Uterus (tissue), 2 donors: ENCODE measurements at regions not wholly inside any gene's neighbourhood (a gene's known extent, or its start where the extent isn't known, plus 50 kb on each side); places are given as distances from the start of the nearest gene placed in this dataset.

Source experiments
- POLR2A ChIP-seq, 2 donors: fragments of 450-650 bp; IDR thresholded peaks; one replicate each; pipeline ENCODE4 v1.6.1; 2016; ENCODE audit warnings: antibody characterized with exemption in 2 of 2, mild to moderate bottlenecking in 1 of 2, moderate library complexity in 1 of 2
- TF ChIP-seq, protein P1 (sequence below), 4 experiments: fragments of 200-600 bp in 2 of 4; fragments of 450-650 bp in 2 of 4; sonication (generic) in 2 of 4; IDR thresholded peaks; one replicate each; pipeline ENCODE4 v1.5.1; 2016 to 2019; ENCODE audit warnings: antibody characterized with exemption in 4 of 4, mild to moderate bottlenecking in 2 of 4, moderate library complexity in 1 of 4

DNA sequence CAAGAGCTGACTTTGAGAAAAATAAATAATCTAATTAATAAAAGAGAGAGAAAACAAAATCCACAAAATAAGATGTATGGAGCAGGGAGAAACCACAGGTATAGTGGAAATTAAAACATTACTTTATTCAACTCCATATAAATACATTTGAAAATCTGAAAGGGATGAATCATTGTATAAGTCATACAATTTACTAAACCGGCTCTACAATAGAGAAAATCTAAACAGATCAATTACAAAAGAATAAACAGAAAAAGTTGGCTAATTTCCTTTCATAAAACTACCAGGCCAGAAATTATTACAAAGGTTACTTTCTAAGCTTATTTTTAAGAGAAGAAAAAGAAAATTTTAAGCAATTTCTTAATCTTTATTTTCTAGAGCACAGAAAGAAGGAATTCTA, 51.3 kb upstream of the DRD2 start:
- TF ChIP-seq, protein P1, sequence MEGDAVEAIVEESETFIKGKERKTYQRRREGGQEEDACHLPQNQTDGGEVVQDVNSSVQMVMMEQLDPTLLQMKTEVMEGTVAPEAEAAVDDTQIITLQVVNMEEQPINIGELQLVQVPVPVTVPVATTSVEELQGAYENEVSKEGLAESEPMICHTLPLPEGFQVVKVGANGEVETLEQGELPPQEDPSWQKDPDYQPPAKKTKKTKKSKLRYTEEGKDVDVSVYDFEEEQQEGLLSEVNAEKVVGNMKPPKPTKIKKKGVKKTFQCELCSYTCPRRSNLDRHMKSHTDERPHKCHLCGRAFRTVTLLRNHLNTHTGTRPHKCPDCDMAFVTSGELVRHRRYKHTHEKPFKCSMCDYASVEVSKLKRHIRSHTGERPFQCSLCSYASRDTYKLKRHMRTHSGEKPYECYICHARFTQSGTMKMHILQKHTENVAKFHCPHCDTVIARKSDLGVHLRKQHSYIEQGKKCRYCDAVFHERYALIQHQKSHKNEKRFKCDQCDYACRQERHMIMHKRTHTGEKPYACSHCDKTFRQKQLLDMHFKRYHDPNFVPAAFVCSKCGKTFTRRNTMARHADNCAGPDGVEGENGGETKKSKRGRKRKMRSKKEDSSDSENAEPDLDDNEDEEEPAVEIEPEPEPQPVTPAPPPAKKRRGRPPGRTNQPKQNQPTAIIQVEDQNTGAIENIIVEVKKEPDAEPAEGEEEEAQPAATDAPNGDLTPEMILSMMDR (IDR thresholded peaks at IDR 0.05): no peak
- TF ChIP-seq POLR2A (IDR thresholded peaks at IDR 0.05): no peak
